ENCODE measurements at regions not wholly inside any gene's neighbourhood (a gene's known extent, or its start where the extent isn't known, plus 50 kb on each side); places are given as distances from the start of the nearest gene placed in this dataset.
"Not testable (repeated sequence)": the region's sequence is repeated elsewhere in the genome, so short reads cannot be mapped to it uniquely, and the experiment has no call there.

DNA sequence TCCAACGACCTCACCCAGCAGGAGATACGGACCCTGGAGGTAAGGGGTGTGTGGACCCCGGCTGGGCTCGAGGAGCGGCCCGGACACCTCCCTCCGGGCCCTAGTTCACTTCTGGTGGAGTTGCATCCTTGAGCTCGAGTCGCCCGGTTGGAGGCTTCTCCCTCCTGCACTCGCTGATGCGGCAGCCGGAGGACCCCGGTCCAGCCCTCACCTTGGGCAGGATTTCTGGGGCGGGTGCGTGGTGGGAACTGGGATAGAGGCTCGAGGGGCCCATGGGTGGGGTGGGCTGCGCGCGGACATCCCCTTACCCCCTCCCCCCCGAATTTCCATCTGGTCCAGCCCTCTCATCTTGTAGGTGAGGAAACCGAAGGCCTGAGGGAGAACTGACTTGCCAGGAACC, 311.8 kb downstream of the TP53TG3F start:
- H2AFZ ChIP-seq (ENCODE audit: low read depth); H3F3A ChIP-seq (replicated peaks; ENCODE audit: insufficient read depth); H3K4me2 ChIP-seq; H3K9ac ChIP-seq; H3K27me3 ChIP-seq (ENCODE audit: insufficient read depth); H3K9me2 ChIP-seq; H4K20me1 ChIP-seq (ENCODE audit: insufficient read depth); H3K4me3 ChIP-seq (ENCODE audit: low read depth in 2 of 2, low read length in 1 of 2); H3K9me3 ChIP-seq; H3K27ac ChIP-seq (ENCODE audit: low read depth in 2 of 2, low read length in 1 of 2); H3K36me3 ChIP-seq (replicated peaks in 1 of 2; ENCODE audit: control insufficient read depth in 1 of 2, insufficient read depth in 2 of 2, low read length in 1 of 2); POLR2A ChIA-PET; H3K79me2 ChIP-seq (ENCODE audit: insufficient read depth); CTCF ChIA-PET; H3K4me1 ChIP-seq (ENCODE audit: control insufficient read depth in 1 of 2, insufficient read depth in 2 of 2, low read depth in 1 of 2, low read length in 1 of 2): not testable (repeated sequence)
- DNase-seq = peak; percentile 0
- WGBS (ENCODE audit: low lambda C conversion rate) = 13% methylated on average over 3 of the region's 22 CpGs

DNA sequence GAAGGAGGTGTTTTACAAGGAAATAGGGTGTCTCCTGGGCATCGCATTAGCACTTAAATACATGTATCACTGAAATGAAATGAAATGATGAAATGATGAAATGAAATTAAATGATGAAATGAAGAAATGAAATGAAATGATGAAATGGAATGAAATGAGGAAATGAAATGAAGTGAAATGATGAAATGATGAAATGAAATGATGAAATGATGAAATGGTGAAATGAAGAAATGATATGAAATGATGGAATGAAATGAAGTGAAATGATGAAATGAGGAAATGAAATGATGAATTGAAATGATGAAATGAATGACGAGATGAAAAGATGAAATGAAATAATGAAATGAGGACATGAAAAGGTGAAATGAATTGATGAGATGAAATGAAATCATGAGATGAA, 314.6 kb downstream of the TP53TG3F start:
- WGBS (ENCODE audit: low lambda C conversion rate) = 39% methylated on average over 2 of the region's 2 CpGs
- H3F3A ChIP-seq (replicated peaks; ENCODE audit: insufficient read depth); H3K4me2 ChIP-seq; H3K9ac ChIP-seq; H2AFZ ChIP-seq (ENCODE audit: low read depth); H3K9me2 ChIP-seq; H3K27me3 ChIP-seq (ENCODE audit: insufficient read depth); H3K4me3 ChIP-seq (ENCODE audit: low read depth in 2 of 2, low read length in 1 of 2); POLR2A ChIA-PET; H3K4me1 ChIP-seq (ENCODE audit: control insufficient read depth in 1 of 2, insufficient read depth in 2 of 2, low read depth in 1 of 2, low read length in 1 of 2); H3K36me3 ChIP-seq (replicated peaks in 1 of 2; ENCODE audit: control insufficient read depth in 1 of 2, insufficient read depth in 2 of 2, low read length in 1 of 2); H3K9me3 ChIP-seq; H3K27ac ChIP-seq (ENCODE audit: low read depth in 2 of 2, low read length in 1 of 2); H4K20me1 ChIP-seq (ENCODE audit: insufficient read depth); CTCF ChIA-PET; DNase-seq; H3K79me2 ChIP-seq (ENCODE audit: insufficient read depth): not testable (repeated sequence)

DNA sequence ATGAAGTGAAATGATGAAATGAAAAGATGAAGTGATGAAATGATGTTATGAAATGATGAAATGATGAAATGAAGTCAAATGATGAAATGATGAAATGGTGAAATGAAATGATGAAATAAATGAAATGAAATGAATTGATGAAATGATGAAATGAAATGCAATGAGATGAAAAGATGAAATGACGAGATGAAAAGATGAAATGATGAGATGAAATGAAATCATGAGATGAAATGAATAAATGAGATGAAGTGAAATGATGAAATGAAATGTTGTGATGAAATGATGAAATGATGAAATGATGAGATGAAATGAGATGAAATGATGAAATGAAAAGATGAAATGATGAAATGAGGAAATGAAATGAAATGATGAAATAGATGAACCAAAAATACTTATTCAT, 315.3 kb downstream of the TP53TG3F start:
- H3K9me2 ChIP-seq; H4K20me1 ChIP-seq (ENCODE audit: insufficient read depth); H2AFZ ChIP-seq (ENCODE audit: low read depth); POLR2A ChIA-PET; CTCF ChIA-PET; H3K9me3 ChIP-seq; H3K36me3 ChIP-seq (replicated peaks in 1 of 2; ENCODE audit: control insufficient read depth in 1 of 2, insufficient read depth in 2 of 2, low read length in 1 of 2); H3K27ac ChIP-seq (ENCODE audit: low read depth in 2 of 2, low read length in 1 of 2); H3K27me3 ChIP-seq (ENCODE audit: insufficient read depth); DNase-seq; H3K4me3 ChIP-seq (ENCODE audit: low read depth in 2 of 2, low read length in 1 of 2); H3K4me2 ChIP-seq; H3K9ac ChIP-seq; H3F3A ChIP-seq (replicated peaks; ENCODE audit: insufficient read depth); H3K79me2 ChIP-seq (ENCODE audit: insufficient read depth); H3K4me1 ChIP-seq (ENCODE audit: control insufficient read depth in 1 of 2, insufficient read depth in 2 of 2, low read depth in 1 of 2, low read length in 1 of 2): not testable (repeated sequence)
- WGBS (ENCODE audit: low lambda C conversion rate) = 0% methylated on average over 1 of the region's 1 CpG

DNA sequence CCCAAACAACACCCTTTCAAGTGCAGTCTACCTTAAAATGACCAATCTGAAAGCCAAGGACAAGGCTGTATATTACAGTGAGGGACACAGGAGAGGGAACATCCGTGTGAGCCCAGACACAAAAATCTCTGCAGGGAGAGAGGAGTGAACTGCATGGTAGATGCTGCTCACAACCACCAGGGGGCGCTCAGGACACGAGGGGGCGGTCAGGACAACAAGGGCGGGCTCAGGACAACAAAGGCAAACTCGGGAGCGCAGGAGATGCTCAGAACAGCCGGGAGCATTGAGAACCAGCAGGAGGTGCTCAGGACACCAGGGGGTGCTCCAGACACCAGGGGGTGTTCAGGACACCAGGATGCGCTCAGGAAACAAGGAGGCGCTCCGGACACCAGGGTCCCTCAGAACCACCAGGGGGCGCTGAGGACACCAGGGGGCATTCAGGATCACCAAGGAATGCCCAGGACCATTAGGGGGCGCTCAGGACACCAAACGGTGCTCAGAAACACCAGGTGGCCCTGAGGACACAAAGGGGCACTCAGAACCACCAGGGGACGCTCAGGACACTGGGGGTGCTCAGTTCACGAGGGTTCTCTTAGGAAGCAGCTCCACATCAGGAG, 357.0 kb downstream of the TP53TG3F start:
- H3K4me1 ChIP-seq (ENCODE audit: control insufficient read depth in 1 of 2, insufficient read depth in 2 of 2, low read depth in 1 of 2, low read length in 1 of 2); H3K9me2 ChIP-seq; DNase-seq; H3K9ac ChIP-seq; H3F3A ChIP-seq (replicated peaks; ENCODE audit: insufficient read depth); H3K4me3 ChIP-seq (ENCODE audit: low read depth in 2 of 2, low read length in 1 of 2); H3K36me3 ChIP-seq (replicated peaks in 1 of 2; ENCODE audit: control insufficient read depth in 1 of 2, insufficient read depth in 2 of 2, low read length in 1 of 2); H3K9me3 ChIP-seq; H3K27ac ChIP-seq (ENCODE audit: low read depth in 2 of 2, low read length in 1 of 2); H2AFZ ChIP-seq (ENCODE audit: low read depth); POLR2A ChIA-PET; H3K27me3 ChIP-seq (ENCODE audit: insufficient read depth); H4K20me1 ChIP-seq (ENCODE audit: insufficient read depth); H3K4me2 ChIP-seq; H3K79me2 ChIP-seq (ENCODE audit: insufficient read depth): not testable (repeated sequence)
- WGBS (ENCODE audit: low lambda C conversion rate) = no CpG with 5 or more reads among the region's 16 CpGs
- CTCF ChIA-PET = interaction anchor here (1.2 kb wide), 1 partner anchor 9 kb away, joined by 5 read pairs; no protein-coding TSS in a partner anchor

DNA sequence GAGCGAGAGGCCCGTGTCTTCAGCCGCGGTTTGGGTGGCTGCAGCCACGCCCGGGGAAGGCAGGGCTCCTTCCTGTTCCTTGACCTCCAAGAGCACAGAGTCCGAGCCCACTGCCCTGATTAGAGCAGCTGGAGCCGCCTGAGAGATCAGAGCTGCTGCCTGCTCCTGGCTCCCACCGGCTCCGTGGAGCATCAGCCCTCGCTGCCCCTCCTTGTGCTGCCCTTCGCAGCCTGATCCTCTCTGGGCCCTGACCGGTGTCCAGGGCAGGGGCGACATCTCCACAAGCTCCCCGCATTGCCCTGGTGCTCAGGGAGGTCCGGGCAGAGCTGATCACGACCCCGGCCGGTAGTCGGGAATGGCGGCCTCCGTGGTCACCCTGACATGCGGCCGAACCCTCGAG, 365.3 kb downstream of the TP53TG3F start:
- H3K79me2 ChIP-seq (ENCODE audit: insufficient read depth); H3K36me3 ChIP-seq (replicated peaks in 1 of 2; ENCODE audit: control insufficient read depth in 1 of 2, insufficient read depth in 2 of 2, low read length in 1 of 2); H3K9me3 ChIP-seq; H3K27ac ChIP-seq (ENCODE audit: low read depth in 2 of 2, low read length in 1 of 2); H4K20me1 ChIP-seq (ENCODE audit: insufficient read depth); H2AFZ ChIP-seq (ENCODE audit: low read depth); H3K9me2 ChIP-seq; H3K4me3 ChIP-seq (ENCODE audit: low read depth in 2 of 2, low read length in 1 of 2); H3K4me1 ChIP-seq (ENCODE audit: control insufficient read depth in 1 of 2, insufficient read depth in 2 of 2, low read depth in 1 of 2, low read length in 1 of 2); H3F3A ChIP-seq (replicated peaks; ENCODE audit: insufficient read depth); H3K9ac ChIP-seq; H3K27me3 ChIP-seq (ENCODE audit: insufficient read depth); POLR2A ChIA-PET; H3K4me2 ChIP-seq: not testable (repeated sequence)
- peak; percentile 0 for DNase-seq
- CTCF ChIA-PET = interaction anchor here (1.5 kb wide), 1 partner anchor 8 kb away, joined by 5 read pairs; no protein-coding TSS in a partner anchor
- no CpG with 5 or more reads among the region's 25 CpGs for WGBS (ENCODE audit: low lambda C conversion rate)

DNA sequence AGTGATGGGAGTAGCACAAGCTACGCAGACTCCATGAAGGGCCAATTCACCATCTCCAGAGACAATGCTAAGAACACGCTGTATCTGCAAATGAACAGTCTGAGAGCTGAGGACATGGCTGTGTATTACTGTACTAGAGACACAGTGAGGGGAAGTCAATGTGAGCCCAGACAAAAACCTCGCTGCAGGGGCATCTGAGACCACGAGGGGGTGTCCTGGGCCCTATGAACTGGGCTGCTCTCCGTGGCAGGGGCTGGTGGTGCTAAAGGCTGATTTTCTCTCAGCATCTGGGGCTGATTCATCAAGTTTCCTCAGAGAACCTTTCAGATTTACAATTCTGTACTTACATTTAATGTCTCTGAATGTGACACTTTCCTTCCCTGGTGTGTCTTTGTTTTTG, 368.1 kb downstream of the TP53TG3F start:
- H4K20me1 ChIP-seq (ENCODE audit: insufficient read depth); POLR2A ChIA-PET; H3K79me2 ChIP-seq (ENCODE audit: insufficient read depth); H3K27me3 ChIP-seq (ENCODE audit: insufficient read depth); H3K36me3 ChIP-seq (replicated peaks in 1 of 2; ENCODE audit: control insufficient read depth in 1 of 2, insufficient read depth in 2 of 2, low read length in 1 of 2); H3K4me3 ChIP-seq (ENCODE audit: low read depth in 2 of 2, low read length in 1 of 2); H3K27ac ChIP-seq (ENCODE audit: low read depth in 2 of 2, low read length in 1 of 2); H3K9me2 ChIP-seq; H3K9ac ChIP-seq; H3K4me1 ChIP-seq (ENCODE audit: control insufficient read depth in 1 of 2, insufficient read depth in 2 of 2, low read depth in 1 of 2, low read length in 1 of 2); H2AFZ ChIP-seq (ENCODE audit: low read depth); H3K4me2 ChIP-seq; DNase-seq; H3K9me3 ChIP-seq; H3F3A ChIP-seq (replicated peaks; ENCODE audit: insufficient read depth): not testable (repeated sequence)
- WGBS (ENCODE audit: low lambda C conversion rate) = 0% methylated on average over 2 of the region's 5 CpGs
- CTCF ChIA-PET = interaction anchor here (0.7 kb wide), 1 partner anchor 31 kb away, joined by 3 read pairs; no protein-coding TSS in a partner anchor

DNA sequence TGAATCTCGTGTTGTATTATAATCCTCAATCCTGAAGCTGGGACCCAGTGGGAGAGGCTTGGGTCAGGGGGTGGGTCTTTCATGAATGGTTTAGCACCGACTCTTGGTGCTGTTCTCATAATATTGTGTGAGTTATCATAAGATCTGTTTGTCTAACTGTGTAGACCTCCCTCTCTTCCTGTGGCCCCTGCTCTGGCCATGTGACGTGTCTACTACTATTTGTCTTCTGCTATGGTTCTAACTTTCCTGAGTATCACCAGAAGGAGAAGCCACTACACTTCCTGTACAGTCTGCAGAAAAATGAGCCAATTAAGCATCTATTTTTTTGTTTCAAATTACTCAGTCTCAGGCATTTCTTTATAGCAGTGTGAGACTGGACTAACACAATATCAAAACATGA, 379.7 kb downstream of the TP53TG3F start:
- H3K79me2 ChIP-seq (ENCODE audit: insufficient read depth); H3K27me3 ChIP-seq (ENCODE audit: insufficient read depth); H3K9me2 ChIP-seq; CTCF ChIA-PET; H3K36me3 ChIP-seq (replicated peaks in 1 of 2; ENCODE audit: control insufficient read depth in 1 of 2, insufficient read depth in 2 of 2, low read length in 1 of 2); H3K27ac ChIP-seq (ENCODE audit: low read depth in 2 of 2, low read length in 1 of 2); POLR2A ChIA-PET; H3K4me1 ChIP-seq (ENCODE audit: control insufficient read depth in 1 of 2, insufficient read depth in 2 of 2, low read depth in 1 of 2, low read length in 1 of 2); DNase-seq; H2AFZ ChIP-seq (ENCODE audit: low read depth); H3F3A ChIP-seq (replicated peaks; ENCODE audit: insufficient read depth); H3K4me3 ChIP-seq (ENCODE audit: low read depth in 2 of 2, low read length in 1 of 2); H3K9ac ChIP-seq; H3K9me3 ChIP-seq; H4K20me1 ChIP-seq (ENCODE audit: insufficient read depth); H3K4me2 ChIP-seq: not testable (repeated sequence)
- 0% methylated on average over 1 of the region's 3 CpGs for WGBS (ENCODE audit: low lambda C conversion rate)
